Tibial nerve (tissue), 4 donors: ENCODE measurements at regions not wholly inside any gene's neighbourhood (a gene's known extent, or its start where the extent isn't known, plus 50 kb on each side); places are given as distances from the start of the nearest gene placed in this dataset.

Source experiments
- EP300 ChIP-seq, 2 donors: sonication (generic); formaldehyde crosslinking; IDR thresholded peaks; one replicate each; pipeline ENCODE4 v1.6.1; 2017; ENCODE audit warnings: antibody characterized with exemption in 2 of 2, mild to moderate bottlenecking in 1 of 2
- POLR2A ChIP-seq, 2 donors: fragments of 450-650 bp; IDR thresholded peaks; one replicate each; pipeline ENCODE4 v1.6.1; 2017; ENCODE audit warnings: antibody characterized with exemption in 2 of 2, mild to moderate bottlenecking in 2 of 2, moderate library complexity in 2 of 2
- TF ChIP-seq, protein P1 (sequence below), 5 experiments: fragments of 200-600 bp in 3 of 5; fragments of 450-650 bp in 2 of 5; sonication (generic) in 3 of 5; IDR thresholded peaks; one replicate each; pipeline ENCODE4 v1.5.1; 2016 to 2019; ENCODE audit warnings: antibody characterized with exemption in 5 of 5, mild to moderate bottlenecking in 3 of 5, moderate library complexity in 2 of 5

DNA sequence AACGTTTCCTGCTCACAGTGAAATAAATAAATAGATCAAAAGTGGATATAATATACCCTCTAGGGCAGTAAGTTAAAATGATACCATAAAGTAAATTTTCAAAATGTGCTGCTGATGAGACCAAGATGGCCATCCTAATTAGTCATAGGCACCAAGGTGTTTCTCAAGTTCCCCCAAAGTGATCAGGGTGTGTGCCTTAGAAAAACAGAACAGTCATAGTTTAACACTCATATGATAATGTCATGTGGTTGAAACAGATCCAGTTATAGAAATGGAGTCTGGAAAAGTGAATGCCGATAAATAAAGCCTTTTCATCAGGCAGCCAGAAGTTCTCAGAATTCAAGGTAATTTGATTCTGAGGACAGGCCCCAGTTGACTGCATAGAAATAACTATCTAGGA lies 161.5 kb upstream of the CDKN2B start:
- TF ChIP-seq, protein P1, sequence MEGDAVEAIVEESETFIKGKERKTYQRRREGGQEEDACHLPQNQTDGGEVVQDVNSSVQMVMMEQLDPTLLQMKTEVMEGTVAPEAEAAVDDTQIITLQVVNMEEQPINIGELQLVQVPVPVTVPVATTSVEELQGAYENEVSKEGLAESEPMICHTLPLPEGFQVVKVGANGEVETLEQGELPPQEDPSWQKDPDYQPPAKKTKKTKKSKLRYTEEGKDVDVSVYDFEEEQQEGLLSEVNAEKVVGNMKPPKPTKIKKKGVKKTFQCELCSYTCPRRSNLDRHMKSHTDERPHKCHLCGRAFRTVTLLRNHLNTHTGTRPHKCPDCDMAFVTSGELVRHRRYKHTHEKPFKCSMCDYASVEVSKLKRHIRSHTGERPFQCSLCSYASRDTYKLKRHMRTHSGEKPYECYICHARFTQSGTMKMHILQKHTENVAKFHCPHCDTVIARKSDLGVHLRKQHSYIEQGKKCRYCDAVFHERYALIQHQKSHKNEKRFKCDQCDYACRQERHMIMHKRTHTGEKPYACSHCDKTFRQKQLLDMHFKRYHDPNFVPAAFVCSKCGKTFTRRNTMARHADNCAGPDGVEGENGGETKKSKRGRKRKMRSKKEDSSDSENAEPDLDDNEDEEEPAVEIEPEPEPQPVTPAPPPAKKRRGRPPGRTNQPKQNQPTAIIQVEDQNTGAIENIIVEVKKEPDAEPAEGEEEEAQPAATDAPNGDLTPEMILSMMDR (IDR thresholded peaks at IDR 0.05): no peak
- TF ChIP-seq POLR2A (IDR thresholded peaks at IDR 0.05) (no peak), EP300 (IDR thresholded peaks at IDR 0.05) (no peak)
